GM12878 (cell line): ENCODE measurements at regions not wholly inside any gene's neighbourhood (a gene's known extent, or its start where the extent isn't known, plus 50 kb on each side); places are given as distances from the start of the nearest gene placed in this dataset.

ENCODE experiments used
- ATAC-seq: fragments of 200-7000 bp; cut with Tn5 transposase; 3 replicates; pipeline ENCODE4 v1.9.1; 2020; ENCODE audit warnings: mild to moderate bottlenecking, moderate library complexity
- BruUV-seq: library from RNA; stranded (reverse); fragments of 400-500 nt; replicated peaks from 2 replicates; lab custom pipeline; 2021; lab: Mats Ljungman, UMichigan
- CTCF ChIA-PET: fragments of 300-600 bp; sonication (Branson Sonifier 250); formaldehyde crosslinking; extraction: SDS; loops from one replicate; lab custom pipeline; 2021; ENCODE audit warnings: inconsistent platforms; lab: Yijun Ruan, JAX
- POLR2A ChIA-PET: fragments of 350-600 bp; formaldehyde crosslinking; extraction: SDS; loops from one replicate; lab custom pipeline; 2021; ENCODE audit warnings: inconsistent platforms; lab: Charles Lee
- RAD21 ChIA-PET: fragments of 300-600 bp; sonication (Branson Sonifier 250); formaldehyde crosslinking; loops from one replicate; lab custom pipeline; 2023; ENCODE audit warnings: antibody characterized with exemption; ENCODE audit not compliant: unreplicated experiment; lab: Charles Lee
- SMC1A ChIA-PET: fragments of 300-600 bp; sonication (Branson Sonifier 250); formaldehyde crosslinking; loops from one replicate; lab custom pipeline; 2023; ENCODE audit not compliant: unreplicated experiment, uncharacterized antibody; lab: Charles Lee
- DNase-seq: peaks from one replicate; pipeline ENCODE4 v3.0.0-alpha.2; 2011; ENCODE audit warnings: low read depth, low spot score
- FAIRE-seq: peaks from 3 replicates; lab custom pipeline; 2011; peaks lifted over from hg19 to GRCh38; lab: Jason Lieb, UNC
- H2AFZ ChIP-seq: 2 replicates; pipeline ENCODE4 v1.6.0; 2011; ENCODE audit warnings: low read depth, low read length, control low read depth; ENCODE audit not compliant: control insufficient read depth
- H3K27ac ChIP-seq: 2 replicates; pipeline ENCODE4 v1.5.1; 2011; ENCODE audit warnings: control low read depth; ENCODE audit not compliant: control insufficient read depth, insufficient read depth
- H3K27me3 ChIP-seq, 2 experiments: replicated peaks in 1 of 2; 2 replicates each; pipeline versions ENCODE4 v1.6.0 to v1.6.1; 2011; ENCODE audit warnings: low read length in 1 of 2; ENCODE audit not compliant: control insufficient read depth in 2 of 2, insufficient read depth in 2 of 2
- H3K36me3 ChIP-seq, 2 experiments: 2 replicates each; pipeline ENCODE4 v1.5.1; 2011; ENCODE audit warnings: low read length in 1 of 2; ENCODE audit not compliant: control insufficient read depth in 2 of 2, insufficient read depth in 2 of 2
- H3K4me1 ChIP-seq: 2 replicates; pipeline ENCODE4 v1.6.1; 2011; ENCODE audit warnings: mild to moderate bottlenecking, low read length, moderate library complexity, mixed read lengths; ENCODE audit not compliant: control insufficient read depth, insufficient read depth
- H3K4me2 ChIP-seq: 2 replicates; pipeline ENCODE4 v1.6.0; 2011; ENCODE audit warnings: control low read depth; ENCODE audit not compliant: control insufficient read depth, insufficient read depth
- H3K4me3 ChIP-seq: fragments of 200-600 bp; sonication (generic); 2 replicates; pipeline ENCODE4 v1.5.1; 2016
- H3K79me2 ChIP-seq: 2 replicates; pipeline ENCODE4 v1.6.0; 2011; ENCODE audit warnings: low read length; ENCODE audit not compliant: control insufficient read depth, insufficient read depth
- H3K9ac ChIP-seq: 2 replicates; pipeline ENCODE4 v1.8.0; 2011; ENCODE audit warnings: low read length, control low read depth, mixed read lengths; ENCODE audit not compliant: control insufficient read depth, insufficient read depth
- H3K9me3 ChIP-seq: replicated peaks from 3 replicates; pipeline ENCODE4 v1.5.1; 2011; ENCODE audit warnings: mild to moderate bottlenecking, low read length; ENCODE audit not compliant: control insufficient read depth, insufficient read depth
- H4K20me1 ChIP-seq: 2 replicates; pipeline ENCODE4 v1.6.0; 2011; ENCODE audit not compliant: control insufficient read depth, insufficient read depth
- ATF7 ChIP-seq: fragments of 450-650 bp; IDR thresholded peaks from 2 replicates; pipeline ENCODE4 v1.6.1; 2016; ENCODE audit warnings: low read depth, mild to moderate bottlenecking
- RAD21 ChIP-seq: IDR thresholded peaks from 2 replicates; pipeline ENCODE4 v1.6.1; 2011; ENCODE audit warnings: mild to moderate bottlenecking, low read depth, low read length, moderate library complexity; ENCODE audit not compliant: insufficient read depth
- SIX5 ChIP-seq: IDR thresholded peaks from 2 replicates; pipeline ENCODE4 v1.6.1; 2011; ENCODE audit warnings: mild to moderate bottlenecking, low read depth, low read length, moderate library complexity; ENCODE audit not compliant: severe bottlenecking
- SMARCA5 ChIP-seq: fragments of 450-650 bp; IDR thresholded peaks from 2 replicates; pipeline ENCODE4 v1.6.1; 2017; ENCODE audit warnings: mild to moderate bottlenecking
- SREBF1 ChIP-seq: IDR thresholded peaks from 2 replicates; pipeline ENCODE4 v1.6.1; 2012; ENCODE audit warnings: mild to moderate bottlenecking, low read length
- ZSCAN29 ChIP-seq: fragments of 450-650 bp; IDR thresholded peaks from 2 replicates; pipeline ENCODE4 v1.6.1; 2017; ENCODE audit warnings: mild to moderate bottlenecking, moderate library complexity
- WGBS: methylation state at CpG from one replicate; pipeline ENCODE4 v1.1.6; 2016; ENCODE audit warnings: low lambda C conversion rate; ENCODE audit not compliant: insufficient replicate concordance, insufficient coverage; ENCODE audit errors: missing lambda C conversion rate; 5-methylcytosine and 5-hydroxymethylcytosine counted together
- in situ Hi-C: fragments of 300-500 bp; cut with MboI; formaldehyde crosslinking; loops from 9 replicates; pipeline ENCODE4 v1.14.3; 2018; ENCODE audit warnings: mixed read lengths
- intact Hi-C: fragments of 100-400 bp; cut with micrococcal nuclease; formaldehyde crosslinking; loops from one replicate; pipeline ENCODE4 v1.14.2; 2022; ENCODE audit not compliant: unreplicated experiment

- Histone ChIP-seq H3K9ac (no peak overlapping the region), H3K4me3 (no peak overlapping the region), H4K20me1 (no peaks in the 10 kb centered on the region)
- DNase-seq (no peak), FAIRE-seq (no peak)
- intact Hi-C loops (no loop called here), in situ Hi-C loops (no loop called here)
- POLR2A ChIA-PET = no interaction called here
- no peak for TF ChIP-seq RAD21
- TF ChIP-seq SIX5 = no peak
- no peak for TF ChIP-seq SREBF1
- TF ChIP-seq, all 136 proteins: peak for 0
- ChIA-PET SMC1A (no interaction called here), RAD21 (no interaction called here), CTCF (no interaction called here)
- H3K4me2 ChIP-seq = no peak overlapping the region
- no TSS peak for BruUV-seq
- H3K4me1 ChIP-seq = no peaks in the 10 kb centered on the region
- no peak for ATAC-seq
- no peaks in the 10 kb centered on the region for H3K79me2 ChIP-seq
- no peak overlapping the region for H3K27ac ChIP-seq
- no peaks in the 10 kb centered on the region for H3K9me3 ChIP-seq
- no peaks in the 10 kb centered on the region for H3K36me3 ChIP-seq
- no peaks in the 10 kb centered on the region for H3K27me3 ChIP-seq
- 23% methylated on average over 6 of the region's 6 CpGs for WGBS
- H2AFZ ChIP-seq = no peak overlapping the region
These were observed 288.7 kb upstream of the DSEL start for GRCh38 chr18:67805261-67805660.

GRCh38 chr18:67794521-67794920, 278.0 kb upstream of the DSEL start:
- WGBS = 22% methylated on average over 2 of the region's 2 CpGs
- no peak overlapping the region for H2AFZ ChIP-seq
- intact Hi-C loops = no loop called here
- POLR2A ChIA-PET = no interaction called here
- no peak for FAIRE-seq
- no peak for TF ChIP-seq ZSCAN29
- TF ChIP-seq ATF7 = no peak
- no peak for TF ChIP-seq SMARCA5
- no peak overlapping the region for H3K9ac ChIP-seq
- no TSS peak for BruUV-seq
- H3K4me1 ChIP-seq = no peaks in the 10 kb centered on the region
- no peaks in the 10 kb centered on the region for H4K20me1 ChIP-seq
- no peak overlapping the region for H3K4me3 ChIP-seq
- no peaks in the 10 kb centered on the region for H3K79me2 ChIP-seq
- H3K27me3 ChIP-seq = no peaks in the 10 kb centered on the region
- in situ Hi-C loops = no loop called here
- CTCF ChIA-PET = no interaction called here
- no peak overlapping the region for H3K27ac ChIP-seq
- no peak for ATAC-seq
- no peak for DNase-seq
- H3K9me3 ChIP-seq = no peaks in the 10 kb centered on the region
- H3K36me3 ChIP-seq = no peaks in the 10 kb centered on the region
- RAD21 ChIA-PET = no interaction called here
- H3K4me2 ChIP-seq = no peak overlapping the region
- SMC1A ChIA-PET = no interaction called here
